CMK (cell line): ENCODE measurements at regions not wholly inside any gene's neighbourhood (a gene's known extent, or its start where the extent isn't known, plus 50 kb on each side); places are given as distances from the start of the nearest gene placed in this dataset.
"Not testable (repeated sequence)": the region's sequence is repeated elsewhere in the genome, so short reads cannot be mapped to it uniquely, and the experiment has no call there.

Experiments used
- DNase-seq: peaks from one replicate; pipeline ENCODE4 v3.0.0-alpha.2; 2010; ENCODE audit warnings: low read depth

- no peak for DNase-seq
Measured at GRCh38 chr4:30837861-30838260, 117.7 kb downstream of the PCDH7 start.

GRCh38 chr4:30838331-30838730 lies 118.2 kb downstream of the PCDH7 start:
- no peak for DNase-seq

- no peak for DNase-seq
Measured at GRCh38 chr4:30839583-30840520, 119.7 kb downstream of the PCDH7 start.

- DNase-seq = no peak
Measured at GRCh38 chr4:30840571-30840970, 120.4 kb downstream of the PCDH7 start.

GRCh38 chr4:30842142-30842541 lies 122.0 kb downstream of the PCDH7 start:
- no peak for DNase-seq

GRCh38 chr4:30842689-30843088 lies 122.5 kb downstream of the PCDH7 start:
- DNase-seq = no peak

GRCh38 chr4:30844861-30845582 lies 124.9 kb downstream of the PCDH7 start:
- no peak for DNase-seq

GRCh38 chr4:30847167-30847566 lies 127.0 kb downstream of the PCDH7 start:
- no peak for DNase-seq

- no peak for DNase-seq
Measured at GRCh38 chr4:30847958-30848357, 127.8 kb downstream of the PCDH7 start.

GRCh38 chr4:30854531-30854930 lies 134.4 kb downstream of the PCDH7 start:
- DNase-seq = no peak

GRCh38 chr4:30855232-30855631 lies 135.1 kb downstream of the PCDH7 start:
- no peak for DNase-seq

GRCh38 chr4:30856795-30857564 lies 136.8 kb downstream of the PCDH7 start:
- no peak for DNase-seq

- DNase-seq = no peak
Measured at GRCh38 chr4:30860978-30861377, 140.8 kb downstream of the PCDH7 start.

- DNase-seq = no peak
Measured at GRCh38 chr4:30862196-30862595, 142.0 kb downstream of the PCDH7 start.

GRCh38 chr4:30863021-30863420 lies 142.9 kb downstream of the PCDH7 start:
- no peak for DNase-seq

- no peak for DNase-seq
Measured at GRCh38 chr4:30865691-30866090, 145.5 kb downstream of the PCDH7 start.

GRCh38 chr4:30866346-30866745 lies 146.2 kb downstream of the PCDH7 start:
- no peak for DNase-seq

- DNase-seq = no peak
Measured at GRCh38 chr4:30866907-30867306, 146.7 kb downstream of the PCDH7 start.

GRCh38 chr4:30867427-30867826 lies 147.3 kb downstream of the PCDH7 start:
- no peak for DNase-seq

GRCh38 chr4:30868111-30868895 lies 148.1 kb downstream of the PCDH7 start:
- DNase-seq = no peak

GRCh38 chr4:30869387-30869786 lies 149.2 kb downstream of the PCDH7 start:
- not testable (repeated sequence) for DNase-seq

GRCh38 chr4:30870513-30870912 lies 150.3 kb downstream of the PCDH7 start:
- DNase-seq = no peak
